Endothelial cell of umbilical vein (primary cell): ENCODE measurements at regions not wholly inside any gene's neighbourhood (a gene's known extent, or its start where the extent isn't known, plus 50 kb on each side); places are given as distances from the start of the nearest gene placed in this dataset.

Experiments
- BruUV-seq: library from RNA; stranded (reverse); fragments of 400-500 nt; replicated peaks from 2 replicates; lab custom pipeline; 2021; lab: Mats Ljungman, UMichigan
- CTCF ChIA-PET: fragments of 300-600, 350-600 bp; sonication (Branson Sonifier 250); formaldehyde crosslinking; loops from one replicate; lab custom pipeline; 2021; ENCODE audit warnings: antibody characterized with exemption, inconsistent platforms; lab: Charles Lee
- POLR2A ChIA-PET: fragments of 300-600, 350-600 bp; sonication (Branson Sonifier 250); formaldehyde crosslinking; loops from one replicate; lab custom pipeline; 2021; ENCODE audit warnings: antibody characterized with exemption, inconsistent platforms; lab: Charles Lee
- DNase-seq: peaks from one replicate; pipeline ENCODE4 v3.0.0-alpha.2; 2011; ENCODE audit warnings: low read depth, low spot score
- FAIRE-seq: peaks from 2 replicates; lab custom pipeline; 2011; peaks lifted over from hg19 to GRCh38; lab: Jason Lieb, UNC
- H2AFZ ChIP-seq: 2 replicates; pipeline ENCODE4 v1.6.0; 2012; ENCODE audit warnings: low read depth, low read length, control low read depth, inconsistent platforms
- H3K27ac ChIP-seq: 2 replicates; pipeline ENCODE4 v1.5.1; 2011; ENCODE audit warnings: low read depth, mild to moderate bottlenecking, control low read depth, low read length, moderate library complexity; ENCODE audit not compliant: insufficient read depth
- H3K27me3 ChIP-seq, 2 experiments: 2 replicates each; pipeline versions ENCODE4 v1.6.0 to v1.6.1; 2011; ENCODE audit warnings: low read length in 2 of 2, mixed read lengths in 1 of 2; ENCODE audit not compliant: control insufficient read depth in 2 of 2, insufficient read depth in 2 of 2
- H3K36me3 ChIP-seq, 2 experiments: 2 replicates in 1 of 2; 3 replicates in 1 of 2; pipeline ENCODE4 v1.5.1; 2011; ENCODE audit warnings: low read length in 2 of 2, mild to moderate bottlenecking in 1 of 2, moderate library complexity in 1 of 2; ENCODE audit not compliant: control insufficient read depth in 2 of 2, insufficient read depth in 2 of 2; ENCODE audit errors: extremely low read depth in 1 of 2
- H3K4me1 ChIP-seq: 3 replicates; pipeline ENCODE4 v1.5.1; 2011; ENCODE audit warnings: mild to moderate bottlenecking, low read length; ENCODE audit not compliant: control insufficient read depth, insufficient read depth; ENCODE audit errors: extremely low read depth
- H3K4me2 ChIP-seq: 2 replicates; pipeline ENCODE4 v1.6.1; 2011; ENCODE audit warnings: low read length, control low read depth, mixed read lengths; ENCODE audit not compliant: insufficient read depth
- H3K4me3 ChIP-seq, 3 experiments: fragments of 200-600 bp in 1 of 3; sonication (generic), shearing (Covaris generic) in 1 of 3; replicated peaks in 1 of 3; 2 replicates each; pipeline ENCODE4 v1.5.1; 2011 to 2016; ENCODE audit warnings: control low read depth in 3 of 3, low read length in 3 of 3, mild to moderate bottlenecking in 2 of 3, inconsistent platforms in 1 of 3, low read depth in 1 of 3, moderate library complexity in 1 of 3; ENCODE audit not compliant: insufficient read depth in 1 of 3
- H3K79me2 ChIP-seq: 2 replicates; pipeline ENCODE4 v1.6.0; 2012; ENCODE audit warnings: low read length, inconsistent platforms; ENCODE audit not compliant: control insufficient read depth, insufficient read depth
- H3K9ac ChIP-seq: replicated peaks from 2 replicates; pipeline ENCODE3; 2011; ENCODE audit warnings: low read length, control low read depth; ENCODE audit not compliant: insufficient read depth; ENCODE audit errors: extremely low read depth
- H3K9me1 ChIP-seq: replicated peaks from 3 replicates; pipeline ENCODE4 v1.6.0; 2011; ENCODE audit warnings: mild to moderate bottlenecking, low read length; ENCODE audit not compliant: control insufficient read depth, insufficient read depth; ENCODE audit errors: extremely low read depth
- H3K9me3 ChIP-seq: replicated peaks from 2 replicates; pipeline ENCODE4 v1.5.1; 2012; ENCODE audit warnings: low read length, inconsistent platforms; ENCODE audit not compliant: control insufficient read depth, insufficient read depth
- H4K20me1 ChIP-seq: replicated peaks from 2 replicates; pipeline ENCODE3; 2011; ENCODE audit warnings: mild to moderate bottlenecking, low read length; ENCODE audit not compliant: control insufficient read depth, insufficient read depth; ENCODE audit errors: extremely low read depth
- CTCF ChIP-seq, 2 donors: IDR thresholded peaks; 1 replicate in 1 of 2; 2 replicates in 1 of 2; pipeline ENCODE4 v1.5.1; 2011; ENCODE audit warnings: low read length in 2 of 2, mild to moderate bottlenecking in 2 of 2, moderate library complexity in 2 of 2, control low read depth in 1 of 2, inconsistent platforms in 1 of 2, low read depth in 1 of 2; ENCODE audit not compliant: insufficient read depth in 1 of 2; ENCODE audit errors: extremely low read depth in 1 of 2
- EZH2 ChIP-seq: IDR thresholded peaks from 2 replicates; pipeline ENCODE4 v1.6.1; 2012; ENCODE audit warnings: borderline replicate concordance, low read depth, mild to moderate bottlenecking, moderate library complexity, low read length, inconsistent platforms; ENCODE audit not compliant: severe bottlenecking
- FOS ChIP-seq: IDR thresholded peaks from 2 replicates; pipeline ENCODE4 v1.6.1; 2011; ENCODE audit warnings: mild to moderate bottlenecking, low read length, moderate library complexity, borderline replicate concordance; ENCODE audit not compliant: insufficient read depth
- GATA2 ChIP-seq: IDR thresholded peaks from 2 replicates; pipeline ENCODE4 v1.7.0; 2011; ENCODE audit warnings: low read depth, mild to moderate bottlenecking, moderate library complexity, mixed read lengths, low read length; ENCODE audit not compliant: insufficient read length, insufficient read depth
- JUN ChIP-seq: IDR thresholded peaks from 2 replicates; pipeline ENCODE4 v1.6.1; 2011; ENCODE audit warnings: borderline replicate concordance, low read depth; ENCODE audit not compliant: insufficient read length, insufficient read depth
- MYC ChIP-seq: IDR thresholded peaks from one replicate; pipeline ENCODE4 v1.6.1; 2011; ENCODE audit warnings: mild to moderate bottlenecking, low read depth, low read length
- POLR2A ChIP-seq: IDR thresholded peaks from 2 replicates; pipeline ENCODE4 v1.6.1; 2012; ENCODE audit warnings: low read depth, mild to moderate bottlenecking, control low read depth, low read length
- POLR2AphosphoS5 ChIP-seq: IDR thresholded peaks from 2 replicates; pipeline ENCODE4 v1.6.1; 2012; ENCODE audit warnings: low read depth, mild to moderate bottlenecking, control low read depth, low read length, moderate library complexity; ENCODE audit not compliant: insufficient read depth
- dilution Hi-C: fragments of 300-500 bp; cut with MboI; formaldehyde crosslinking; loops from one replicate; pipeline ENCODE4 v1.15.0; 2019; ENCODE audit warnings: low sequenced_read_pairs; ENCODE audit not compliant: extremely low pct_ligation_motif_present
- intact Hi-C: fragments of 100-400 bp; cut with micrococcal nuclease; formaldehyde crosslinking; loops from one replicate; pipeline ENCODE4 v1.10.0; 2022
- TF ChIP-seq, protein P1 (sequence below): IDR thresholded peaks from 2 replicates; pipeline ENCODE4 v1.6.1; 2011; ENCODE audit not compliant: insufficient read depth, insufficient read length

- Histone ChIP-seq H3K9me3 (no peaks in the 10 kb centered on the region), H3K27me3 (no peaks in the 10 kb centered on the region), H3K9me1 (no peaks in the 10 kb centered on the region), H3K9ac (no peak overlapping the region), H3K4me2 (no peak overlapping the region), H3K36me3 (no peaks in the 10 kb centered on the region), H3K4me3 (no peak overlapping the region), H3K27ac (no peak overlapping the region), H4K20me1 (no peaks in the 10 kb centered on the region), H3K4me1 (no peaks in the 10 kb centered on the region), H2AFZ (no peak overlapping the region), H3K79me2 (no peaks in the 10 kb centered on the region)
- ChIA-PET CTCF (no interaction called here), POLR2A (no interaction called here)
- dilution Hi-C loops: no loop called here
- FAIRE-seq (no peak), DNase-seq (no peak)
- TF ChIP-seq POLR2A: no peak
- no peak for TF ChIP-seq MYC
- TF ChIP-seq, protein P1, sequence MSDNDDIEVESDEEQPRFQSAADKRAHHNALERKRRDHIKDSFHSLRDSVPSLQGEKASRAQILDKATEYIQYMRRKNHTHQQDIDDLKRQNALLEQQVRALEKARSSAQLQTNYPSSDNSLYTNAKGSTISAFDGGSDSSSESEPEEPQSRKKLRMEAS: no peak
- TF ChIP-seq POLR2AphosphoS5: no peak
- no peak for TF ChIP-seq CTCF (IDR thresholded peaks at IDR 0.05; ENCODE audit: extremely low read depth in 1 of 2, insufficient read depth in 1 of 2, low read depth in 1 of 2, low read length in 2 of 2)
- TF ChIP-seq FOS: no peak
- TF ChIP-seq JUN: no peak
- TF ChIP-seq EZH2: no peak
- no peak for TF ChIP-seq GATA2
- intact Hi-C loops: no loop called here
- no TSS peak for BruUV-seq
Observed at GRCh38 chr11:37905707-37906417, 1307.8 kb upstream of the RAG2 start.
